Pancreas (tissue), 10 donors: ENCODE measurements at regions not wholly inside any gene's neighbourhood (a gene's known extent, or its start where the extent isn't known, plus 50 kb on each side); places are given as distances from the start of the nearest gene placed in this dataset.
A peak's percentile ranks its signal among the peaks of the same experiment; 100 is the strongest.

Experiments used
- ATAC-seq, 4 donors: fragments of 200-7000 bp; cut with Tn5 transposase; one replicate each; pipeline versions ENCODE4 v1.8.0 to v1.9.1; 2020; ENCODE audit warnings: mild to moderate bottlenecking in 4 of 4, moderate library complexity in 4 of 4
- DNase-seq, 6 donors: peaks; one replicate each; pipeline ENCODE4 v3.0.0-alpha.2; 2020
- FAIRE-seq: peaks from 2 replicates; lab custom pipeline; 2012; peaks lifted over from hg19 to GRCh38; lab: Jason Lieb, UNC
- H3K27ac ChIP-seq, 4 donors: fragments of 200-600 bp; sonication (generic); 1 replicate in 3 of 4; 2 replicates in 1 of 4; pipeline versions ENCODE4 v1.5.0 to v1.8.0; 2020
- H3K27me3 ChIP-seq, 4 donors: fragments of 200-600 bp; one replicate each; pipeline ENCODE4 v1.8.0; 2021
- H3K36me3 ChIP-seq, 3 donors: fragments of 200-600 bp; sonication (generic) in 1 of 3; one replicate each; pipeline versions ENCODE4 v1.5.0 to v1.8.0; 2020 to 2021
- H3K4me1 ChIP-seq, 3 donors: fragments of 200-600 bp; one replicate each; pipeline ENCODE4 v1.8.0; 2021
- H3K4me3 ChIP-seq, 4 donors: fragments of 200-600 bp; sonication (generic) in 2 of 4; one replicate each; pipeline versions ENCODE4 v1.5.0 to v1.8.0; 2020 to 2021
- H3K9me3 ChIP-seq, 4 donors: fragments of 200-600 bp; one replicate each; pipeline ENCODE4 v1.8.0; 2021
- WGBS, 2 donors: extraction: QIAGEN DNeasy Blood & Tissue Kit; methylation state at CpG; one replicate each; pipeline ENCODE4 v1.1.7; 2013; 5-methylcytosine and 5-hydroxymethylcytosine counted together
- intact Hi-C, 3 donors: fragments of 100-400 bp; cut with DNase I; formaldehyde crosslinking; loops; one replicate each; pipeline versions ENCODE4 v1.11.1 to v1.14.2; 2022
- TF ChIP-seq, protein P1 (sequence below), 4 donors: fragments of 200-600 bp; sonication (generic) in 3 of 4; IDR thresholded peaks; one replicate each; pipeline versions ENCODE4 v1.5.0 to v1.8.0; 2021; ENCODE audit warnings: antibody characterized with exemption in 4 of 4
- donor health status: healthy with polysubstance abuse.
- donor health status: DM: no; HTN: no; CAD: no; lungs with moderate emphysema.
- donor health status: DM: no; HTN: no; CAD: no.
- donor health status: control.
- donor health status: control.
- donor health status: Bipolar disorder and iron deficiency.
- donor health status: DM: yes; HTN: yes; CAD: no.
- donor health status: DM: no; HTN: no; CAD: no.
- donor health status: DM: no; HTN: no; CAD: no.
- donor health status: DM: yes; HTN: yes; CAD: no.

DNA sequence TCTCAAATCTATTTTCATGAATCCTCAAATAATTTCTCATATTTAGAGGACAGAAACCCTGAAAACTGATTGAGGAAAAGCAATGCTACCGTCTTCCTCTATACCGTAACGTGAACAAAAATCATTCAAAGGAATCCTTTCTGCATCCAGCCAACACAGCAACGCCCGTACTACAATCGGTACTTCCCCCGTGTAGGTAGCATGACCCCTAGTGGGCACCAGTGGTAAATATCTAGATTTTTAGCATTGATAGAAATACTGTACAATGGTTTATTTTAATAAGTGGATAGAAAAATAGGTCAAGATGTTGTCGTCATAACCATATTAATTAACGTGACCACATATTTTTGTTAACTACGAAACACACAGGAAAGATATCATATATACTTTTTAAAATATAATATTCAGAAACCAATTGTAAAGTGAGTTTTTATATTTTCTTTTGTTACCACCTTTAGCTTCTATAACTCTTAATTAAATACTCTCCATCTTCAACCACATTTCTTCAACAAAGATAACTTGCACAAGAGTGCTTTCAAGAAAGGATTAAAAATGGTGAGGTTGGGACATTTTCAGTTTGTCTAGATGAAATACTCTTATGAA is 194.1 kb downstream of the SS18 start:
- intact Hi-C loops: no loop called here

GRCh38 chr18:25895518-25895917 is 194.9 kb downstream of the SS18 start:
- H3K4me1 ChIP-seq: no peaks in the 10 kb centered on the region
- H3K27ac ChIP-seq: no peak overlapping the region
- no peaks in the 10 kb centered on the region for H3K9me3 ChIP-seq
- intact Hi-C loops: no loop called here
- no peak for FAIRE-seq
- no peak for DNase-seq
- WGBS, 2 donors: 69 to 71% methylated on average over 3 of the region's 3 CpGs
- no peak for ATAC-seq
- no peaks in the 10 kb centered on the region for H3K36me3 ChIP-seq
- no peaks in the 10 kb centered on the region for H3K27me3 ChIP-seq
- no peak overlapping the region for H3K4me3 ChIP-seq
- TF ChIP-seq, protein P1, sequence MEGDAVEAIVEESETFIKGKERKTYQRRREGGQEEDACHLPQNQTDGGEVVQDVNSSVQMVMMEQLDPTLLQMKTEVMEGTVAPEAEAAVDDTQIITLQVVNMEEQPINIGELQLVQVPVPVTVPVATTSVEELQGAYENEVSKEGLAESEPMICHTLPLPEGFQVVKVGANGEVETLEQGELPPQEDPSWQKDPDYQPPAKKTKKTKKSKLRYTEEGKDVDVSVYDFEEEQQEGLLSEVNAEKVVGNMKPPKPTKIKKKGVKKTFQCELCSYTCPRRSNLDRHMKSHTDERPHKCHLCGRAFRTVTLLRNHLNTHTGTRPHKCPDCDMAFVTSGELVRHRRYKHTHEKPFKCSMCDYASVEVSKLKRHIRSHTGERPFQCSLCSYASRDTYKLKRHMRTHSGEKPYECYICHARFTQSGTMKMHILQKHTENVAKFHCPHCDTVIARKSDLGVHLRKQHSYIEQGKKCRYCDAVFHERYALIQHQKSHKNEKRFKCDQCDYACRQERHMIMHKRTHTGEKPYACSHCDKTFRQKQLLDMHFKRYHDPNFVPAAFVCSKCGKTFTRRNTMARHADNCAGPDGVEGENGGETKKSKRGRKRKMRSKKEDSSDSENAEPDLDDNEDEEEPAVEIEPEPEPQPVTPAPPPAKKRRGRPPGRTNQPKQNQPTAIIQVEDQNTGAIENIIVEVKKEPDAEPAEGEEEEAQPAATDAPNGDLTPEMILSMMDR (IDR thresholded peaks at IDR 0.05): no peak

More for the DNA sequence above, 194.1 kb downstream of the SS18 start:
- H3K9me3 ChIP-seq: no peaks in the 10 kb centered on the region
- H3K4me1 ChIP-seq: no peaks in the 10 kb centered on the region
- TF ChIP-seq, protein P1 (IDR thresholded peaks at IDR 0.05): peak in 3 of 4 donors; percentile 20 to 38 (median 29)
- DNase-seq: no peak
- peak; percentile 78 for FAIRE-seq
- 13 to 14% methylated on average over 10 of the region's 10 CpGs for WGBS, 2 donors
- H3K36me3 ChIP-seq: no peaks in the 10 kb centered on the region
- no peak overlapping the region for H3K27ac ChIP-seq
- no peak overlapping the region for H3K4me3 ChIP-seq
- peak in 1 of 4 donors; percentile 48 for ATAC-seq
- no peaks in the 10 kb centered on the region for H3K27me3 ChIP-seq

GRCh38 chr18:25886283-25886682 is 204.1 kb downstream of the SS18 start:
- FAIRE-seq (no peak), ATAC-seq (no peak)
- intact Hi-C loops: no loop called here

DNA sequence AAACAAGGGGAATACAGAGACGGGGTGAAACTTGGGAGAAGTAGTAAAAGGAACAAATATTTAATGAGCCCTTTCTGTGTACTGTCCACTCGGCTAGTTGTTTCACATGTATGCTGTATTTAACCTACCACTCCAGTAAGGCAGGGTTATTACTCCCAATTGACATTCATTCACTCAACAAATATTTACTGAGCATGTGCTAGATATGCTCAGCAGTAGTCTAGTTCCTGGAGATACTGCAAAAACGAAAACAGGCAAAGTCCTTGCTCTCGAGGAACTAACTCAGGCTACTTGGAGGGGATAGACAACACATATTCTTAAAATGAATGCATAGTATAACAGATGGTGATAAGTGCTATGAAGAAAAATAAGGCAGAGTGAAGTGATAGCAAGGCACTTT is 207.3 kb downstream of the SS18 start:
- Histone ChIP-seq H3K36me3 (no peaks in the 10 kb centered on the region), H3K4me1 (no peaks in the 10 kb centered on the region), H3K27ac (no peak overlapping the region), H3K27me3 (peaks cover 0 to 4% (median 0%) of the 10 kb centered on the region in 4 donors), H3K4me3 (no peak overlapping the region), H3K9me3 (no peaks in the 10 kb centered on the region)
- ATAC-seq (peak in 2 of 4 donors; percentile 22 to 41), FAIRE-seq (no peak), DNase-seq (no peak)
- TF ChIP-seq, protein P1 (IDR thresholded peaks at IDR 0.05): no peak
- intact Hi-C loops: no loop called here
- 25 to 33% methylated on average over 4 of the region's 4 CpGs for WGBS, 2 donors

More at GRCh38 chr18:25886283-25886682, 204.1 kb downstream of the SS18 start:
- H3K4me1 ChIP-seq: no peaks in the 10 kb centered on the region
- TF ChIP-seq, protein P1 (IDR thresholded peaks at IDR 0.05): no peak
- H3K4me3 ChIP-seq: no peak overlapping the region
- H3K36me3 ChIP-seq: no peaks in the 10 kb centered on the region
- no peak for DNase-seq
- H3K27ac ChIP-seq: no peak overlapping the region
- H3K27me3 ChIP-seq: no peaks in the 10 kb centered on the region
- no peaks in the 10 kb centered on the region for H3K9me3 ChIP-seq

- Histone ChIP-seq H3K4me3 (no peak overlapping the region), H3K27ac (no peak overlapping the region), H3K27me3 (peaks cover 0 to 4% (median 0%) of the 10 kb centered on the region in 4 donors), H3K4me1 (no peaks in the 10 kb centered on the region), H3K9me3 (no peaks in the 10 kb centered on the region), H3K36me3 (no peaks in the 10 kb centered on the region)
- WGBS, 2 donors: 86 to 89% methylated on average over 2 of the region's 2 CpGs
- ATAC-seq (no peak), FAIRE-seq (no peak), DNase-seq (no peak)
- intact Hi-C loops: no loop called here
- TF ChIP-seq, protein P1 (IDR thresholded peaks at IDR 0.05): no peak
Measured at GRCh38 chr18:25881149-25881548, 209.3 kb downstream of the SS18 start.
